GM13977 (cell line): ENCODE measurements at regions not wholly inside any gene's neighbourhood (a gene's known extent, or its start where the extent isn't known, plus 50 kb on each side); places are given as distances from the start of the nearest gene placed in this dataset.

ENCODE experiments used
- DNase-seq: peaks from one replicate; pipeline ENCODE4 v3.0.0; 2012; ENCODE audit warnings: low spot score
- in situ Hi-C: fragments of 300-500 bp; cut with MboI; formaldehyde crosslinking; loops from one replicate; pipeline ENCODE4 v1.12.0; 2022; ENCODE audit warnings: low sequenced_read_pairs, low pct_unique_long_range_greater_than_20kb, mixed read lengths, inconsistent platforms; ENCODE audit not compliant: unreplicated experiment
- TF ChIP-seq, protein P1 (sequence below): IDR thresholded peaks from 2 replicates; pipeline ENCODE4 v1.5.1; 2012; ENCODE audit warnings: mild to moderate bottlenecking, control low read depth; ENCODE audit not compliant: insufficient read depth; ENCODE audit errors: extremely low read depth, missing control alignments

- in situ Hi-C loops = no loop called here
- no peak for DNase-seq
- TF ChIP-seq, protein P1, sequence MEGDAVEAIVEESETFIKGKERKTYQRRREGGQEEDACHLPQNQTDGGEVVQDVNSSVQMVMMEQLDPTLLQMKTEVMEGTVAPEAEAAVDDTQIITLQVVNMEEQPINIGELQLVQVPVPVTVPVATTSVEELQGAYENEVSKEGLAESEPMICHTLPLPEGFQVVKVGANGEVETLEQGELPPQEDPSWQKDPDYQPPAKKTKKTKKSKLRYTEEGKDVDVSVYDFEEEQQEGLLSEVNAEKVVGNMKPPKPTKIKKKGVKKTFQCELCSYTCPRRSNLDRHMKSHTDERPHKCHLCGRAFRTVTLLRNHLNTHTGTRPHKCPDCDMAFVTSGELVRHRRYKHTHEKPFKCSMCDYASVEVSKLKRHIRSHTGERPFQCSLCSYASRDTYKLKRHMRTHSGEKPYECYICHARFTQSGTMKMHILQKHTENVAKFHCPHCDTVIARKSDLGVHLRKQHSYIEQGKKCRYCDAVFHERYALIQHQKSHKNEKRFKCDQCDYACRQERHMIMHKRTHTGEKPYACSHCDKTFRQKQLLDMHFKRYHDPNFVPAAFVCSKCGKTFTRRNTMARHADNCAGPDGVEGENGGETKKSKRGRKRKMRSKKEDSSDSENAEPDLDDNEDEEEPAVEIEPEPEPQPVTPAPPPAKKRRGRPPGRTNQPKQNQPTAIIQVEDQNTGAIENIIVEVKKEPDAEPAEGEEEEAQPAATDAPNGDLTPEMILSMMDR = no peak
Measured at GRCh38 chr18:68542846-68543245, 172.1 kb downstream of the TMX3 start.

GRCh38 chr18:68533641-68534040, 181.3 kb downstream of the TMX3 start:
- no peak for DNase-seq
- TF ChIP-seq, protein P1 = no peak
- in situ Hi-C loops = no loop called here

DNA sequence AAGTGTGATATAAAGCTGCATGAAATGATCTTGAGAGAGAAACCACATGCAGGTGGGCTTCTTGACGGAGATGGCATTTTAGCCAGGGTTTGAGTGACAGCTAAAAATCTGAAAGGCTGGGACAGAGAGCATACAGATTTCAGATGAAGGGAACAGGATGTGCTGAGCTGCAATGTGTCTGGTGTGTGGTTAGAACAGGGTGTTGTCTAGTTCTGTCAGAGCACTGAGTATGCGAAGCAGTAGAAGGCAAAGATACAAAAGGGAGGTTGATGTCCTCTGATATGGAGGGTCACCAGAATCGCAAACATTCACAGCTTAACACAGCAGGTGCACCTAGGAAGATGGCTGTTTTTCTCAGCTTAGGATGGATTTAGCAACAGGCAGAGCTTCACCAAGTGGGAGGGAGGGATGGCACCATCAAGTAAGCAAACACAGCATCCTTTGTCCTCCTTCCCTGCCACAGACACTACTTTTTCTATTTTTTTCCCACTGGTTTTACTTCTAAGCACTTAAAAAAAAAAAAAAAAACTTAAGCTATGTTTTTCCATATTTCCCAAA, 182.5 kb downstream of the TMX3 start:
- in situ Hi-C loops = no loop called here
- TF ChIP-seq, protein P1 = no peak
- no peak for DNase-seq

GRCh38 chr18:68525091-68525490, 189.8 kb downstream of the TMX3 start:
- TF ChIP-seq, protein P1 = no peak
- in situ Hi-C loops = no loop called here
- DNase-seq = no peak

DNA sequence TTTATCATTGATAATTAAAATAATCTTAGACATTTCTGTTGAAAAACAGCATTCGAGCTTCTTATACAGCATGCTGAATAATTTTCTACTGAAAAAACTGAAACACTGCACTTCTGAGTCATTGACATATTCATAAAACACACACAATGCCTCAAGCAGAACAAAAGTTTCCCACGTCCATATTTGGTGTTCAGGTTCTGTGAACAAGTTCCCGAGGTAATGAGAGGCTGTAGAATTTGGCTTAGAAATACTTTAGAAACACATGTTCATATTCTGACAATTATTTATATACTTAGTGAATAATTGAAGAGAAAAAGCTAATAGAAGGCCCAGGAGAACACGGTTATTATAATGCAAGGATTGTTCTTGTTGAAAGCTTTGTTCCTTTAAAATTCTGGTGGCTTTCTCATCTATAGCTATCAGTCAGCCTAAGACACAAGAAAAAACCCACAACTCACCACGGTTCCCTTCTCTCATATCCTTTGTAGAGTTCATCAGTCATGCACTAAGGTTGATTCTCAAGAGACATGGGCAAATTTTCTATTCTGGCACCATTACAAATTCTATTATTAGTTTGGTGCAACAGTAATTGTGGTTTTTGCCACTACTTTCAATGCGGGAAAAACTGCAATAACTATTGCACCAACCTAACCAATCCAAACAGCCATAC, 194.4 kb downstream of the TMX3 start:
- no peak for DNase-seq
- TF ChIP-seq, protein P1 = no peak
- in situ Hi-C loops = no loop called here

- no peak for DNase-seq
- in situ Hi-C loops = no loop called here
- TF ChIP-seq, protein P1 = no peak
Measured at GRCh38 chr18:68519336-68519735, 195.6 kb downstream of the TMX3 start.
